SIG-M5 treated with dmso at 0.1 percent for 504 hours (cell line): ENCODE measurements at regions not wholly inside any gene's neighbourhood (a gene's known extent, or its start where the extent isn't known, plus 50 kb on each side); places are given as distances from the start of the nearest gene placed in this dataset.
"Not testable (repeated sequence)": the region's sequence is repeated elsewhere in the genome, so short reads cannot be mapped to it uniquely, and the experiment has no call there.

Experiments used
- DNase-seq: peaks from one replicate; lab custom pipeline; 2025; ENCODE audit not compliant: unreplicated experiment; lab: John Stamatoyannopoulos, UW

GRCh38 chr20:18876394-18876793, 62.8 kb downstream of the SCP2D1 start:
- not testable (repeated sequence) for DNase-seq

GRCh38 chr20:18879262-18879661, 65.7 kb downstream of the SCP2D1 start:
- DNase-seq, result no peak

- DNase-seq, result no peak
Observed at GRCh38 chr20:18886756-18887155, 73.2 kb downstream of the SCP2D1 start.

- peak; percentile 56 for DNase-seq
Observed at GRCh38 chr20:18901980-18902737, 88.6 kb downstream of the SCP2D1 start.

- DNase-seq, result no peak
Observed at GRCh38 chr20:18904192-18904591, 90.6 kb downstream of the SCP2D1 start.

GRCh38 chr20:18904624-18905023, 91.0 kb downstream of the SCP2D1 start:
- DNase-seq, result peak; percentile 36

- DNase-seq, result no peak
Observed at GRCh38 chr20:18906046-18906445, 92.5 kb downstream of the SCP2D1 start.

GRCh38 chr20:18907353-18907752, 93.8 kb downstream of the SCP2D1 start:
- DNase-seq, result no peak

- no peak for DNase-seq
Observed at GRCh38 chr20:18908109-18908508, 94.5 kb downstream of the SCP2D1 start.

- no peak for DNase-seq
Observed at GRCh38 chr20:18909254-18909653, 95.7 kb downstream of the SCP2D1 start.

GRCh38 chr20:18913701-18914100, 100.1 kb downstream of the SCP2D1 start:
- DNase-seq, result no peak

GRCh38 chr20:18914796-18915195, 101.2 kb downstream of the SCP2D1 start:
- no peak for DNase-seq

GRCh38 chr20:18916886-18917750, 103.5 kb downstream of the SCP2D1 start:
- no peak for DNase-seq

- DNase-seq, result no peak
Observed at GRCh38 chr20:18919996-18920395, 106.4 kb downstream of the SCP2D1 start.

GRCh38 chr20:18921291-18921690, 107.7 kb downstream of the SCP2D1 start:
- DNase-seq, result no peak

GRCh38 chr20:18922251-18922650, 108.7 kb downstream of the SCP2D1 start:
- no peak for DNase-seq

- no peak for DNase-seq
Observed at GRCh38 chr20:18922898-18923297, 109.3 kb downstream of the SCP2D1 start.

GRCh38 chr20:18926965-18927364, 113.4 kb downstream of the SCP2D1 start:
- DNase-seq, result no peak

- no peak for DNase-seq
Observed at GRCh38 chr20:18928626-18929025, 115.0 kb downstream of the SCP2D1 start.

- no peak for DNase-seq
Observed at GRCh38 chr20:18929800-18930199, 116.2 kb downstream of the SCP2D1 start.

- DNase-seq, result no peak
Observed at GRCh38 chr20:18943542-18943941, 130.0 kb downstream of the SCP2D1 start.

- no peak for DNase-seq
Observed at GRCh38 chr20:18956890-18957289, 143.3 kb downstream of the SCP2D1 start.
